Central memory CD8-positive, alpha-beta T cell (primary cell): ENCODE measurements at regions not wholly inside any gene's neighbourhood (a gene's known extent, or its start where the extent isn't known, plus 50 kb on each side); places are given as distances from the start of the nearest gene placed in this dataset.
"Not testable (repeated sequence)": the region's sequence is repeated elsewhere in the genome, so short reads cannot be mapped to it uniquely, and the experiment has no call there.

Experiments used
- ATAC-seq: fragments of 150-1000 bp; cut with Tn5 transposase; replicated peaks from 2 replicates; pipeline ENCODE4 v1.10.0; 2022; ENCODE audit warnings: mild to moderate bottlenecking, moderate FRiP score, moderate number of reproducible peaks; ENCODE audit not compliant: poor library complexity, severe bottlenecking; ENCODE audit errors: extremely low read depth
- DNase-seq, 2 donors: peaks; one replicate each; pipeline ENCODE4 v3.0.0; 2021; ENCODE audit warnings: low spot score in 2 of 2
- H3K27ac Mint-ChIP-seq: one replicate; pipeline ENCODE4 v1.8.0; 2022; ENCODE audit warnings: low read depth, mild to moderate bottlenecking, moderate library complexity, mixed read lengths
- H3K27me3 Mint-ChIP-seq: one replicate; pipeline ENCODE4 v1.8.0; 2022; ENCODE audit warnings: mixed read lengths
- H3K36me3 Mint-ChIP-seq: one replicate; pipeline ENCODE4 v1.8.0; 2022; ENCODE audit warnings: mild to moderate bottlenecking, moderate library complexity, mixed read lengths; ENCODE audit not compliant: insufficient read depth
- H3K4me1 Mint-ChIP-seq: one replicate; pipeline ENCODE4 v1.8.0; 2022; ENCODE audit warnings: mixed read lengths
- H3K4me3 Mint-ChIP-seq: one replicate; pipeline ENCODE4 v1.8.0; 2022; ENCODE audit warnings: mild to moderate bottlenecking, moderate library complexity, mixed read lengths
- H3K9me3 Mint-ChIP-seq: one replicate; pipeline ENCODE4 v1.8.0; 2022; ENCODE audit warnings: mixed read lengths

GRCh38 chr2:194787071-194787470 lies 870.0 kb upstream of the SLC39A10 start:
- ATAC-seq, H3K27me3 Mint-ChIP-seq, H3K36me3 Mint-ChIP-seq, H3K4me3 Mint-ChIP-seq, H3K4me1 Mint-ChIP-seq, H3K9me3 Mint-ChIP-seq, DNase-seq, H3K27ac Mint-ChIP-seq: not testable (repeated sequence)

DNA sequence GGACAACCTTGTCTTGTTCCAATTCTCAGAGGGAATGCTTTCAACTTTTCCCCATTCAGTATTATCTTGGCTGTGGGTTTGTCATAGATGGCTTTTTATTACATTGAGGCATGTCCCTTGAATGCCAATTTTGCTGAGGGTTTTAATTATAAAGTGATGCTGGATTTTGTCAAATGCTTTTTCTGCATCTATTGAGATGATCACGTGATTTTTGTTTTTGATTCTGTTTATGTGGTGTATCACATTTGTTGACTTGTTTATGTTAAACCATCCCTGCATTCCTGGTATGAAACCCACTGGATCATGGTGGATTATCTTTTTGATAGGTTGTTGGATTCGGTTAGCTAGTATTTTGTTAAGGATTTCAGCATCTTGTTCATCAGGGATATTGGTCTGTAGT lies 885.6 kb upstream of the SLC39A10 start:
- H3K4me1 Mint-ChIP-seq, H3K27me3 Mint-ChIP-seq, ATAC-seq, H3K4me3 Mint-ChIP-seq, H3K27ac Mint-ChIP-seq, H3K36me3 Mint-ChIP-seq, DNase-seq: not testable (repeated sequence)
- peaks cover 17% of the 10 kb centered on the region for H3K9me3 Mint-ChIP-seq

DNA sequence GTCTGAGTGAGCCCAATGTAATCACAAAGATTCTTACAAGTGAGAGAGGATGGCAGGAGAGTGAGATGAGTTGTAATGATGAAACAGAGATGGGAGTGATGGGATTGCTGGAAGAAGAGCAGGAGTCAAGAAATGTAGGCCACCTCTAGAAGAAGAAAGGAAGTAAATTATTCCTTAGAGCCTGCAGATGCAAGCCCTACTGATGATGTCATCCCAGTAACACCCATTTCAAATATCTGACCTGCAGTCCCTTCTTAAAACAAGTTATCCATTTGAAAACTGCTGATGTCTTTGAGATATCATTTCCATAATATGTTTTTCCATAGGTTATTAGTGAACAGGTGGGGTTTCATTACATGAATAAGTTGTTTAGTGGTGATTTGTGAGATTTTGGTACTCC lies 888.0 kb upstream of the SLC39A10 start:
- DNase-seq (no peak), ATAC-seq (no peak)
- Mint-ChIP-seq H3K9me3 (peaks cover 11% of the 10 kb centered on the region), H3K4me3 (no peak overlapping the region), H3K27ac (no peak overlapping the region), H3K4me1 (no peaks in the 10 kb centered on the region), H3K36me3 (no peaks in the 10 kb centered on the region), H3K27me3 (no peaks in the 10 kb centered on the region)

DNA sequence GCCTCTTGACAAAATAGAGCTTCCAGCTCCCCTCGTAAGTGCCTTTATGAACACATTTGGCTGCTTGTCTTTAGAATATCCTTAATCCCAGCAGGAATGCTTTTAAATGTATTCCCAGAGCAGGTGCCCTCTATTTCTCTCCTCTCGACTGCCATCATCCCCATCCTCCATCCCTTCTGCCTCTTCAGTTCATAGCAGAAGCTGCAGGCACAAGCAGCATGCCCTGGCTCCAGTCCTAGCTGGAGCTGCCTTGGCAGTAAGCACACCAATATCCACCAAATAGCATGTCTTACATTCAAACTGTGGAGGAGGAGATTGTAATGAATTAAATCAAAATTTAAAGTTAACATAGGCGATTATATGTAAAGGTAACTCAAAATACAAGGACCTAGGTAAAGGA lies 891.3 kb upstream of the SLC39A10 start:
- Mint-ChIP-seq H3K4me1 (no peaks in the 10 kb centered on the region), H3K27ac (no peak overlapping the region), H3K9me3 (peaks cover 5% of the 10 kb centered on the region), H3K4me3 (no peak overlapping the region), H3K27me3 (no peaks in the 10 kb centered on the region), H3K36me3 (no peaks in the 10 kb centered on the region)
- ATAC-seq (no peak), DNase-seq (no peak)

- Mint-ChIP-seq H3K4me3 (no peak overlapping the region), H3K9me3 (peaks cover 6% of the 10 kb centered on the region), H3K36me3 (peaks cover 2% of the 10 kb centered on the region), H3K27me3 (no peaks in the 10 kb centered on the region), H3K4me1 (no peaks in the 10 kb centered on the region), H3K27ac (no peak overlapping the region)
- ATAC-seq (no peak), DNase-seq (no peak)
Measured at GRCh38 chr2:194750926-194751325, 906.1 kb upstream of the SLC39A10 start.

DNA sequence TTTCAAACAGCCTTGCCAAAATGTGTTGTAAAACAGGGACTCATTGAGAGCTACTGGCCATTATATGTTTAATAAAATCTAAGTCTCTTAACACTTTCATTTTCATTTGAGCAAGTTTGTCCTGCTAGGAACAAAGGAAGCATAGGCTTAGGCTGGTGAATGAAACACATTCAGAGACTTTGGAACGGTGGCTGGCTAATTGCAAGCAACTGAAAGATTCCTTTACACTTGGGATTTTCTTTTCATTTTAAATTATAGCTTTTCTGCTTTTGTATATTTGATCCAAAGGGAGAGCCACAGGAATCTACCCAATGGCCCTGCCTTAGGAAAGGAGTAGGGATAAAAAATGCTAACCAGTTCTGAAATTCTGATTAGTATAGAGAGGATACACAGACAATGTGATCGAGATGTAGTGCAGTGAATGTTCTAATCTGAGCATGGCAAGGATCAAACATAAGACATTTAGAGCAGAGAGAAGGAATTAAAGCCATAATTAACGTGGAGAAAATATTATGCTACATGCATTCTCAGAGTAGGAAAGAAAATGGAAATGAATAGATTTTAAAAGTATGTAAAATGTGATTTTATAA lies 911.4 kb upstream of the SLC39A10 start:
- Mint-ChIP-seq H3K4me1 (no peaks in the 10 kb centered on the region), H3K36me3 (peaks cover 2% of the 10 kb centered on the region), H3K9me3 (peaks cover 6% of the 10 kb centered on the region), H3K4me3 (no peak overlapping the region), H3K27ac (no peak overlapping the region), H3K27me3 (no peaks in the 10 kb centered on the region)
- DNase-seq (no peak), ATAC-seq (no peak)

DNA sequence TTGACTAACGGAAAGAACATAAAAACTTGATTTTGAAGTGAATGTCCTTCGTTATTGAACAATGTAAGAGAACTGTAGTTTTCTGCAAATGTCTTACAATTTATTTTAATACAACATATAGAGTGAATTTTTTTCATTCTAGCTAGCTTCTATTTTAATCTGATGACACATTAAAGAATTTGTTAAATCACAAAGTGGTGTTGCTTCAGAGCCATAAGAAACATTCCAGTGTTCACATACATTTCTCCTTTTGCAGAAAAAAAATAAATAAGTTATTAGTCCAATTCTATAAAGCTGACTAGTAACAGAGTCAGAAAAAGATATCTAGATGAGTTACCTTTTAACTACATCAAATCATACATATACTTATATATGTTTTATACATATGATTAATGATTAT lies 914.3 kb upstream of the SLC39A10 start:
- no peak for ATAC-seq
- no peak for DNase-seq
- H3K27ac Mint-ChIP-seq: no peak overlapping the region
- H3K4me1 Mint-ChIP-seq: no peaks in the 10 kb centered on the region
- no peaks in the 10 kb centered on the region for H3K27me3 Mint-ChIP-seq
- H3K36me3 Mint-ChIP-seq: no peaks in the 10 kb centered on the region
- no peaks in the 10 kb centered on the region for H3K9me3 Mint-ChIP-seq
- no peak overlapping the region for H3K4me3 Mint-ChIP-seq

- no peak for ATAC-seq
- Mint-ChIP-seq H3K36me3 (peaks cover 2% of the 10 kb centered on the region), H3K27ac (no peak overlapping the region), H3K4me1 (no peaks in the 10 kb centered on the region), H3K27me3 (no peaks in the 10 kb centered on the region), H3K9me3 (no peaks in the 10 kb centered on the region), H3K4me3 (no peak overlapping the region)
- no peak for DNase-seq
Measured at GRCh38 chr2:194739217-194739616, 917.8 kb upstream of the SLC39A10 start.

GRCh38 chr2:194735837-194736542 lies 921.0 kb upstream of the SLC39A10 start:
- no peaks in the 10 kb centered on the region for H3K4me1 Mint-ChIP-seq

GRCh38 chr2:194730266-194730665 lies 926.8 kb upstream of the SLC39A10 start:
- Mint-ChIP-seq H3K27ac (no peak overlapping the region), H3K36me3 (no peaks in the 10 kb centered on the region), H3K27me3 (no peaks in the 10 kb centered on the region), H3K4me1 (no peaks in the 10 kb centered on the region), H3K4me3 (no peak overlapping the region), H3K9me3 (no peaks in the 10 kb centered on the region)
- no peak for DNase-seq
- ATAC-seq: no peak

More at GRCh38 chr2:194735837-194736542, 921.0 kb upstream of the SLC39A10 start:
- ATAC-seq (no peak), DNase-seq (no peak)
- no peak overlapping the region for H3K27ac Mint-ChIP-seq
- no peaks in the 10 kb centered on the region for H3K9me3 Mint-ChIP-seq
- H3K36me3 Mint-ChIP-seq: peaks cover 2% of the 10 kb centered on the region
- H3K27me3 Mint-ChIP-seq: no peaks in the 10 kb centered on the region
- H3K4me3 Mint-ChIP-seq: no peak overlapping the region

DNA sequence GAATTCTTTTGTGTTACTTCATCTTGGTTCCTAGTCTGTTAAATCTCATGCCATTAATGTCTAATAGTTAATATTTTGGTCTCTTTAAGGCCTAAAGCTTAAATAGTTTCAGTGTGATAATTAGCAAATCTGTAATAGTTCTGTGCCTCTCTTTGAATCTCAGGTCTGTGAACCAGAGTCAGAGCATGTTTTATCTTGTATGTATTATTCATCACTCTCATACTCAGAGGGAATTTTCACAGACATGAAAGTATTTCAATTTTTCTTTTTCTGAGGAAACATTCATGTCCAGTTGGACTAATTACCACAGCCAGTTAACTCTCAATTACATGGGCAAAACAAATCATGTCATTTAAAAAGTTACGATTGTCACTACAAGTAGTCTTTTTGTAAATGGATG lies 931.9 kb upstream of the SLC39A10 start:
- Mint-ChIP-seq H3K4me3 (no peak overlapping the region), H3K27me3 (no peaks in the 10 kb centered on the region), H3K36me3 (no peaks in the 10 kb centered on the region), H3K4me1 (no peaks in the 10 kb centered on the region), H3K27ac (no peak overlapping the region), H3K9me3 (peaks cover under 1% of the 10 kb centered on the region)
- no peak for ATAC-seq
- no peak for DNase-seq

DNA sequence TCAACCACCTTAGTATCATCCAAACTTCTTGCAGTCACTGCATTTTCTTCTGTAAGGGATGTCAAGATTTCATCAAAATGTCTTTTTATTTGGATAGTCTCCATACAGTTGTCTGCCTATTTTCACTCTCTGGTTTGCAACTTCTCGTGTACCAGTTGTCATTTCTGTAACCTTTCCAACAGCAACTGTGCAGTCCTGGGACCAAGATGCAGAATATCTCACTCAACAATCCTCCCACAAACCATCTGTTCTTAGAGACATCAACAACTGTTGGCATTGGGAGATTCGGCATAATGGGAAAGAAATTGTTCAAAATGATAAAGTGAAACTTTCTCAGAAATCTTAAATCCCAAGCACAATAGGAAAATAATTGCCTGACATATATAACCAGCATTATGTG lies 933.6 kb upstream of the SLC39A10 start:
- Mint-ChIP-seq H3K36me3 (no peaks in the 10 kb centered on the region), H3K27me3 (no peaks in the 10 kb centered on the region), H3K9me3 (peaks cover 5% of the 10 kb centered on the region), H3K4me1 (no peaks in the 10 kb centered on the region), H3K27ac (no peak overlapping the region), H3K4me3 (no peak overlapping the region)
- no peak for DNase-seq
- ATAC-seq: no peak

GRCh38 chr2:194721227-194721626 lies 935.8 kb upstream of the SLC39A10 start:
- no peak overlapping the region for H3K4me3 Mint-ChIP-seq
- no peak overlapping the region for H3K27ac Mint-ChIP-seq
- H3K9me3 Mint-ChIP-seq: peaks cover 5% of the 10 kb centered on the region
- no peaks in the 10 kb centered on the region for H3K36me3 Mint-ChIP-seq
- no peak for DNase-seq
- no peak for ATAC-seq
- no peaks in the 10 kb centered on the region for H3K4me1 Mint-ChIP-seq
- H3K27me3 Mint-ChIP-seq: no peaks in the 10 kb centered on the region
